ENCODE measurements at regions not wholly inside any gene's neighbourhood (a gene's known extent, or its start where the extent isn't known, plus 50 kb on each side); places are given as distances from the start of the nearest gene placed in this dataset.
A peak's percentile ranks its signal among the peaks of the same experiment; 100 is the strongest.
"Not testable (repeated sequence)": the region's sequence is repeated elsewhere in the genome, so short reads cannot be mapped to it uniquely, and the experiment has no call there.

- DNase-seq (ENCODE audit: low read depth) = no peak
- H3K4me3 ChIP-seq (ENCODE audit: low read depth, low read length) = no peak overlapping the region
Measured at GRCh38 chr14:37870170-37870569, 274.7 kb downstream of the TTC6 start.

DNA sequence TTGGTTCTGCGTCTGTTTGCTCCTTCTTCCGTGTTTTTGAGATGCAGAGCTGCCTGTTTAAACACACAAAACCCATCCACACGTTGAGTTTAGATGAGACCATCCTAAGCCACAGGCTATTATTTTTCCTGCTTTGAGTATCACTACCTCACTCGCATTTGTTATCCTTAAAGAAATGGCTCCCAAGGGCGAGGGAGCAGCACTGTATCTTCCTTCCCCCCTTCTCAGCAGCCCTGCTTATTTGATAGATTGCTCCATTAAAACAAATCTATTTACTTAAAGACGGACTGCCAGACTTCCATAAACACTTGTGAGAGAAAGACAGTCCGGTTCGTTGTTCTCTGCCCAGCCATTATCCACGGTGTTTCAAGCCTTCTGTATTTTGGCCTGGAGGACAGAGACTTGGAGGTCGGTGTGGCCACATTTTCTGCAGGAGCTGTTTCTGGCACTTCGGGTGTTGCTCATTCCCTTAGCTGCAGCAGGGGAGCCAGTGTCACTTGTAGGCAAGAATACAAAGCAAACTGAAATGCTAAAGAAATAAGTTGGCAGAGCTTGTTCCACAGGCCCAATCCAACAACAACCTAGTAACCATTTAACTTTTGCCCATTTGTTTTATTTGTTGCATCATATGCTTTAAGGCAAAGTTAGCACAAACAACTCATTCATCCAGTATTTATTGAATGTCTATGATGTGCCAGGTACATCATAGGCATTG is 275.4 kb downstream of the TTC6 start:
- no peak overlapping the region for H3K4me3 ChIP-seq (ENCODE audit: low read depth, low read length)
- no peak for DNase-seq (ENCODE audit: low read depth)

GRCh38 chr14:37874065-37874428 is 278.6 kb downstream of the TTC6 start:
- not testable (repeated sequence) for H3K4me3 ChIP-seq (ENCODE audit: low read depth, low read length); DNase-seq (ENCODE audit: low read depth)

- H3K4me3 ChIP-seq (ENCODE audit: low read depth, low read length) = no peak overlapping the region
- DNase-seq (ENCODE audit: low read depth) = peak; percentile 4
Measured at GRCh38 chr14:37874429-37875109, 279.1 kb downstream of the TTC6 start.

DNA sequence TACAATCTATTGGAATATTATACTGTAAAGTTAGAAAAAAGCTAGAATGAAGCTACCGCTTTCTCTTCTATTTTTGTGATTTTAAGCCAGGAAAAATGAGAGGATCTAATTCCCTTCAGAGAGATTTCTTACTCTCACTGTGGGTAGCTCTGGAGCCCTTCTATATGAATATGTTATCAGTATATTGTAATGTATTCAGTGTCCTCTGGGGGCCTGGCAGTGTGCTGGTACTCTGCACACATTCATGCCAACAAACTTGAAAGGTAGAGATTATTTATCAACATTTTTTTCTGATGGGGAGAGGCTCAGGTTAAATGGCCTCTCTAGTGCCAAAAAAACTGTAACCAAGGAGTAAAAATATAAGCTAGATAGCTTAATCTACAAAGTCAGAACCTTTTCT is 292.8 kb downstream of the TTC6 start:
- DNase-seq (ENCODE audit: low read depth) = no peak
- H3K4me3 ChIP-seq (ENCODE audit: low read depth, low read length) = no peak overlapping the region

GRCh38 chr14:37889087-37889486 is 293.7 kb downstream of the TTC6 start:
- H3K4me3 ChIP-seq (ENCODE audit: low read depth, low read length) = no peak overlapping the region
- DNase-seq (ENCODE audit: low read depth) = no peak

- no peak for DNase-seq (ENCODE audit: low read depth)
- H3K4me3 ChIP-seq (ENCODE audit: low read depth, low read length) = no peak overlapping the region
Measured at GRCh38 chr14:37890095-37890494, 294.7 kb downstream of the TTC6 start.

DNA sequence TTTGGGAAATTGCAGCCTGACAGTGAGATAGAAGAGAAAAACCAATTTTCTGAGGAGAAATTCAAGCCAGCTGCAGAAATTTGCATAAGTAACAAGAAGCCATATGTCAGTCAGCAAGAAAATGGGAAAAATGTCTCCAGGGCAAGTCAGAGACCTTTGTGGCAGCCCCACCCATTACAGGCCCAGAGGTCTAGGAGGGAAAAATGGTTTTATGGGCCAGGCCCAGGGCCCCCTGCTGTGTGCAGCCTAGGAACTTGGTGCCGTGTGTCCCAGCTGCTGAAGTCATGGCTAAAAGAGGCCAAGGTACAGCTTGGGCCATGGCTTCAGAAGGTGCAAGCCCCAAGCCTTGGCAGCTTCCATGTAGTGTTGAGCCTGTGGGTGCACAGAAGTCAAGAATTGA is 296.1 kb downstream of the TTC6 start:
- H3K4me3 ChIP-seq (ENCODE audit: low read depth, low read length); DNase-seq (ENCODE audit: low read depth): not testable (repeated sequence)

DNA sequence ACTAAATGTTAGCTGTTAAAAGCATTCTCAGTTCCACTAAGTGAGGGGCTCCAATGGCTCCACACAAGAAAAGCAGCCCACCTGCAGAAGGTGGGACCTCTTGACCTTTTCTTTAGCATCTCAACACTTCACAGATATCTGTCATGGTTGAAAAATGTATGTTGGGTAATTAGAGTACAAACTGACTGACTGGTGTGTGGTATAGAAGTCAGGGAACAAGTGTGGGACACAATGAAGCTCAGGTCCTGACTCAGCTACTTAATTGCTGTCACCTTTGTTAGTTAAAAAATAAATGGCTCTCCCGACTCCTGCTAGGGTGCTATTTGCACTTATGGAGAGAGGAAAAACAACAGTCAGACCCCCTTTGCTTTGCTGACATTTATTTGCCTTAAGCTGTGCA is 299.0 kb downstream of the TTC6 start:
- no peak overlapping the region for H3K4me3 ChIP-seq (ENCODE audit: low read depth, low read length)
- DNase-seq (ENCODE audit: low read depth) = no peak

- no peak for DNase-seq (ENCODE audit: low read depth)
- no peak overlapping the region for H3K4me3 ChIP-seq (ENCODE audit: low read depth, low read length)
Measured at GRCh38 chr14:37899365-37899764, 303.9 kb downstream of the TTC6 start.

GRCh38 chr14:37900561-37900960 is 305.1 kb downstream of the TTC6 start:
- DNase-seq (ENCODE audit: low read depth) = no peak

GRCh38 chr14:37901978-37902377 is 305.7 kb upstream of the SSTR1 start:
- no peak overlapping the region for H3K4me3 ChIP-seq (ENCODE audit: low read depth, low read length)
- peak; percentile 31 for DNase-seq (ENCODE audit: low read depth)

More at GRCh38 chr14:37900561-37900960, 305.1 kb downstream of the TTC6 start:
- no peak overlapping the region for H3K4me3 ChIP-seq (ENCODE audit: low read depth, low read length)

- no peak overlapping the region for H3K4me3 ChIP-seq (ENCODE audit: low read depth, low read length)
- DNase-seq (ENCODE audit: low read depth) = no peak
Measured at GRCh38 chr14:37903343-37904191, 304.1 kb upstream of the SSTR1 start.

DNA sequence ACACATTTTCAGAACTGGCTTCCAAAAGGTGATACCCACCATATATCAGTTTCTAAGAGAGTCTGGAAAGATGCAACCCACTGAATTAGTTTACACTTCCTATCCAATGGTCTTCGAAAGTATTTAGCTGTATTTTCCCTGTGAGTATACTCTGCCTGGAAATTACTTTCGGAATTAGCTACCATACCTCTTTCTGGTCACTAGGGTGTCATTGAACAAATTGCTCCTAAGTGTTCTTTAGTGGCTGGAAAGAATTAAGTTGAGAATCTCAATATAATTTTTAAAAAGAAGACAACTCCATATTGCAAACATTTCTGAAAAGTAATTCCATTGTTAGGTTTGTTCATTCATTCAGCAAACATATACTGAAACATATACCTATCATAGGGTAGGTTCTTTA is 283.1 kb upstream of the SSTR1 start:
- H3K4me3 ChIP-seq (ENCODE audit: low read depth, low read length) = no peak overlapping the region
- no peak for DNase-seq (ENCODE audit: low read depth)

DNA sequence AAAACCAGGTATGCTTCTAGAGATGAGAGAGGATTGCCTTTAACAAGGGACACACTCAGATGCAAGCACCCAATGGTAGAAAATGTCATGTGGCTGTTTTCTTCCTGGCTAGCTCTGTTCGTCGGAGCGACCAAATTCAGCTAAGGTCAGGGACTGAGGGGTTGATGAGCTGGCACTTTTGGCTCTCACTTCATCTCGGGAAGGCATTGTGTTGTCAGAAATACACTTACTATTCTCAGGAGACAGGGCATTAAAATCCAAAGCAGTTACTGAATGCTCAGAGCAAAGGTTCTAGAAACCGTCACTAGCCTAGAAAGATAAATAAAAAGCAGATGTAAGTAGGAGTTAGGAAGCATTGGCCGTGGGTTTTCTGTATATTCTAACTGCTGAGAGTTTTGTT is 275.7 kb upstream of the SSTR1 start:
- DNase-seq (ENCODE audit: low read depth) = peak; percentile 15
- H3K4me3 ChIP-seq (ENCODE audit: low read depth, low read length) = no peak overlapping the region

DNA sequence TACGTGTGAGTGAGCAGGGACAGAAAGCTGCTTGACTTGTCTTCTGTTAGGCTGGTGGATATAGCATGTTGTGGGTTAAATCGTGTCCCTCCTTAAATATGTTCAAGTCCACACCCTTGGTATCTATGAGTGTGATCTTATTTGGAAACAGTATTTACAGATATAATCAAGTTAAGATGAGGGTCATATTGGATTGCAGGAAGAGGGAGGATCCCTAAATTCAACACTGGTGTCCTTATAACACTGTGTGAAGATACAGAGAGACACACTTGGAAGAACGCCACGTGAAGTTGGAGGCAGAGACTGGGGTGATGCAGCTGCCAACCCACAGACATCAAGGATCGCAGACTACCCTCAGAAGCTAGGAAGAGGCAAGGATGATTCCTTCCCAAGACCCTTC is 275.2 kb upstream of the SSTR1 start:
- no peak overlapping the region for H3K4me3 ChIP-seq (ENCODE audit: low read depth, low read length)
- DNase-seq (ENCODE audit: low read depth) = no peak

GRCh38 chr14:37936971-37937370 is 270.7 kb upstream of the SSTR1 start:
- no peak for DNase-seq (ENCODE audit: low read depth)

DNA sequence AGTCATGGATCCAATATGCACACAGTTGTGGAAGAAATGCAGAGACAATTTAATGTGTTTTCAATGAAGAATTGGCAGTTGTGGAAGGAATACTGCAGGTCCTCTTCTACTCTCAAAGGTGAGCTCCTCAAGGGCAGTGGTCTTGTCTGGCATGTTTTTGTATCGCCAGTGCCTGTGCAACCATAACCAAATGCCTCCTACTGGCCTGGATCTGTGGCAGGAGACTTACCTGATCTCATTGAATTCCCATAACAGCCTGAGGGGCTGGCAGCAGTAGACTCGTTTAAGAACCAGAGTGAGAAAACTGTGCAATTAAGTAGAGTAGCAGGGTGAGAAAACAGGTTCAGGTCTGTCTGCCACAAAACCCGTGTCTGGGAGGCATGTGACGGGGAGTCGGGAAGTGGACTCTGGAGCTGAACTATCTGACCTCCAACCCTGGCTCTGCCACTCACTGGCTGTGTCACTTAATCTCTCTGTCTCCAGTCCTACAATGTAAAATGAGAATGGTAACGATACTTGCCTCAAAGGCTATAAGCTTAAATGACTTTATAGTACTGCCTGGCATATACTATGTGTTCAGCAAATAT is 268.2 kb upstream of the SSTR1 start:
- no peak for DNase-seq (ENCODE audit: low read depth)
- H3K4me3 ChIP-seq (ENCODE audit: low read depth, low read length) = no peak overlapping the region

More at GRCh38 chr14:37936971-37937370, 270.7 kb upstream of the SSTR1 start:
- H3K4me3 ChIP-seq (ENCODE audit: low read depth, low read length) = no peak overlapping the region

DNA sequence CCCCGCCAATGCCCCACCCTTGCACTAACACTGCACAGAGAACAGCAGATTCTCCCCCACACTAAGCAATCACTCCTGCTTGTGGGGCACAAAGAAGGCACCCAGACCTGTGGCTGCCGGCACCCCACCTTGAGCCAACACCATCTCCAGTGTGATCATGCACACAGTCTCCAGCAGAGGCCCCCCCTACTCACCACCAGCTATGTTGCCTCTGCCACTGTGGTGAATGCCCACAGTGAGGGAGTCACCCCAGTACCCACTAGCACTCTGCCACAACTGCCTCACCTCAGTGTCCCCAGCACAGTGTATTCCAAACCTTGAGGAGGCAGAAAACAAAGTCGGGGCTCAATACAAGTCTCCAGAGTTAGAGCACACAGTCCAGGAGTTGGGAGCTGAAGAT is 261.7 kb upstream of the SSTR1 start:
- H3K4me3 ChIP-seq (ENCODE audit: low read depth, low read length) = no peak overlapping the region
- DNase-seq (ENCODE audit: low read depth) = no peak

- no peak overlapping the region for H3K4me3 ChIP-seq (ENCODE audit: low read depth, low read length)
- DNase-seq (ENCODE audit: low read depth) = no peak
Measured at GRCh38 chr14:37946819-37947218, 260.9 kb upstream of the SSTR1 start.
